ENCODE measurements at regions not wholly inside any gene's neighbourhood (a gene's known extent, or its start where the extent isn't known, plus 50 kb on each side); places are given as distances from the start of the nearest gene placed in this dataset.
"Not testable (repeated sequence)": the region's sequence is repeated elsewhere in the genome, so short reads cannot be mapped to it uniquely, and the experiment has no call there.

- Mint-ChIP-seq H3K27me3 (ENCODE audit: low read depth) (peaks cover 51% of the 10 kb centered on the region), H3K27ac (no peak overlapping the region), H3K36me3 (ENCODE audit: insufficient read depth in 2 of 2) (no peaks in the 10 kb centered on the region), H3K4me3 (no peak overlapping the region), H3K9me3 (no peaks in the 10 kb centered on the region), H3K4me1 (ENCODE audit: low read depth) (no peaks in the 10 kb centered on the region)
- no peak for ATAC-seq (replicated peaks in 1 of 2)
- no peak for DNase-seq
These were observed 182.1 kb upstream of the EXOC2 start for GRCh38 chr6:875012-875411.

- DNase-seq = no peak
- H3K27ac Mint-ChIP-seq = no peak overlapping the region
These were observed 179.7 kb upstream of the EXOC2 start for GRCh38 chr6:872570-873125.

DNA sequence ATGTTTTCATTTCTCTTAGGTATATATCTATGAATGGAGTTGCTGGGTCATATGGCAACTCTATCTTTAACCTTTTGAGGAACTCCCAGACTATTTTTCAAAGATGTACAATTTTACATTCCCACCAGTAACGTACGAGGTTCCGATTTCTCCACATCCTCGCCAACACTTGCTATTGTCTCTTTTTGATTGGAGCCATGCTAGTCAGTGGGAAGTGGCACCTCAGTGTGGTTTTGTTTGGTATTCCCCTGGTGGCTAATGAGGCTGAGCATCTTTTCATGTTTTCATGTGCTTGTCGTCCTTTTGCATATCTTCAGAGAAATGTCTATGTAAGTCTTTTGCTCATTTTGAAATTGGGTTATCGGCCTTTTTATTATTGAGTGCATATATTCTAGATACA, 178.6 kb upstream of the EXOC2 start:
- no peak for ATAC-seq (replicated peaks in 1 of 2)
- Mint-ChIP-seq H3K27me3 (ENCODE audit: low read depth) (peaks cover 52% of the 10 kb centered on the region), H3K9me3 (no peaks in the 10 kb centered on the region), H3K4me3 (no peak overlapping the region), H3K36me3 (ENCODE audit: insufficient read depth in 2 of 2) (no peaks in the 10 kb centered on the region), H3K27ac (no peak overlapping the region), H3K4me1 (ENCODE audit: low read depth) (no peaks in the 10 kb centered on the region)
- no peak for DNase-seq

More at GRCh38 chr6:872570-873125, 179.7 kb upstream of the EXOC2 start:
- Mint-ChIP-seq H3K27me3 (ENCODE audit: low read depth) (peaks cover 54% of the 10 kb centered on the region), H3K9me3 (no peaks in the 10 kb centered on the region), H3K4me3 (no peak overlapping the region), H3K36me3 (ENCODE audit: insufficient read depth in 2 of 2) (no peaks in the 10 kb centered on the region), H3K4me1 (ENCODE audit: low read depth) (no peaks in the 10 kb centered on the region)
- no peak for ATAC-seq (replicated peaks in 1 of 2)

DNA sequence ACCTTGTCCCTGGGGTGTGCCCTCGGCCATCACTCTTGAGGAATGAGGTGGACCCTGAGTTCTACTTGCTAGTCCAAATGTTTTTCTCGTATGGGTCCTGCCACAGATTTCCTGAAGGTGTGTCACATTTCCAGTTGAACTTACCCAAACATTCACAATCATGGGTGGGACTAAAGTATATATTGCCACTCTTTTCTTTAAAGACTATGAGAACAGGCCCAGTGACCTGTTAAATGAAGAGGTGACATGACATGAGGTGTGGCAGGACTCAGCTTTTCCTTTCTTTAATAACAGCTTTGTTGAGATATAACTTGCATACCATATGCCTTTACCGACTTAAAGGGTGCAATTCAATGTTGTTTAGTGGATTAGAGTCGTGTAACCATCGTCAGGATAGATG, 177.2 kb upstream of the EXOC2 start:
- H3K36me3 Mint-ChIP-seq (ENCODE audit: insufficient read depth in 2 of 2) = no peaks in the 10 kb centered on the region
- ATAC-seq (replicated peaks in 1 of 2) = no peak
- H3K9me3 Mint-ChIP-seq = no peaks in the 10 kb centered on the region
- H3K27me3 Mint-ChIP-seq (ENCODE audit: low read depth) = peaks cover 46% of the 10 kb centered on the region
- H3K27ac Mint-ChIP-seq = no peak overlapping the region
- H3K4me1 Mint-ChIP-seq (ENCODE audit: low read depth) = no peaks in the 10 kb centered on the region
- no peak overlapping the region for H3K4me3 Mint-ChIP-seq
- DNase-seq = no peak

DNA sequence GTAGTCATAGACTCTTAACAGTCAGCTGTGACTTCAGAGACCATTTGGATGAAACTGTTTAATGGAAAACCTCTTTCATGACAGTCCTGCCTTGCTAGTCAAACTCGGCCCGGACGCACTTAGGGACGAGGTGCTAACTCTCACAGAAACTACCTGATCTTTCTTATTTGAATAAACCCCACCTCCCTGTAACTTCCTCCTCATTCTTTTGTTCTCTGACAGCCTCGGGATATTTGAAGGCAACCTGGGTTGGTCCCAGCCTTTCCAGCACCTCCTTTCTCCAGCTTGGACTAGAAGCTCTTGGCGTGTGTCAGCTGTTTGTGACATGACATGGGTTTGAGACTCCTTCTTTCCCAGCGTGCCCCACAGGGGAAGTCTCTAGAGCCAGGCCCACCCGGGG, 175.3 kb upstream of the EXOC2 start:
- Mint-ChIP-seq H3K4me3 (no peak overlapping the region), H3K36me3 (ENCODE audit: insufficient read depth in 2 of 2) (no peaks in the 10 kb centered on the region), H3K27me3 (ENCODE audit: low read depth) (peaks cover 40% of the 10 kb centered on the region), H3K4me1 (ENCODE audit: low read depth) (no peaks in the 10 kb centered on the region), H3K27ac (no peak overlapping the region), H3K9me3 (no peaks in the 10 kb centered on the region)
- ATAC-seq (replicated peaks in 1 of 2) = no peak
- no peak for DNase-seq

GRCh38 chr6:867378-867777, 174.4 kb upstream of the EXOC2 start:
- H3K27me3 Mint-ChIP-seq (ENCODE audit: low read depth) = peaks cover 34% of the 10 kb centered on the region
- no peak overlapping the region for H3K27ac Mint-ChIP-seq
- H3K4me3 Mint-ChIP-seq = no peak overlapping the region
- H3K4me1 Mint-ChIP-seq (ENCODE audit: low read depth) = no peaks in the 10 kb centered on the region
- DNase-seq (no peak), ATAC-seq (replicated peaks in 1 of 2) (no peak)
- no peaks in the 10 kb centered on the region for H3K9me3 Mint-ChIP-seq
- H3K36me3 Mint-ChIP-seq (ENCODE audit: insufficient read depth in 2 of 2) = no peaks in the 10 kb centered on the region

GRCh38 chr6:866316-866715, 173.4 kb upstream of the EXOC2 start:
- no peak overlapping the region for H3K27ac Mint-ChIP-seq
- peaks cover 36% of the 10 kb centered on the region for H3K27me3 Mint-ChIP-seq (ENCODE audit: low read depth)
- ATAC-seq (replicated peaks in 1 of 2) = no peak
- H3K36me3 Mint-ChIP-seq (ENCODE audit: insufficient read depth in 2 of 2) = no peaks in the 10 kb centered on the region
- H3K4me3 Mint-ChIP-seq = no peak overlapping the region
- no peaks in the 10 kb centered on the region for H3K4me1 Mint-ChIP-seq (ENCODE audit: low read depth)
- no peak for DNase-seq
- H3K9me3 Mint-ChIP-seq = no peaks in the 10 kb centered on the region

DNA sequence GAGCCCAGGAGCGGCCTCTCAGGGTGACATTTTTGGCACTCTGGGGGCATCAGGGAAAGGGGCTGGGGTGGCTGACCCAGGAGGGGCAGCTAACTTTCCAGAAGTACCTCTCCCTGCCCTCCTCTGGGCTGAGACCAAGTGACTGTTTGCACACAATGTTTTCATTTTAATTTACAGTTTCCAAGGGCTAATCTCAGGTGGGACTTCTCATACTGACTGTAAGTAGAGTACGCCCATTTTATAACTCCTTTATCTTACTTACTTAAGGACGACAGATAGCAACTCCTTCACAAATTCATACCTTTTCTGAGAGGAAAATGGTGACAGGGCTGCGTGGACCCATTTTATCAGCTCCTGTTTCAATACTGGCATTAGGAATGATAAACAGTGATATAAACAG, 172.9 kb upstream of the EXOC2 start:
- H3K4me3 Mint-ChIP-seq = no peak overlapping the region
- no peak for ATAC-seq (replicated peaks in 1 of 2)
- H3K36me3 Mint-ChIP-seq (ENCODE audit: insufficient read depth in 2 of 2) = no peaks in the 10 kb centered on the region
- H3K27ac Mint-ChIP-seq = no peak overlapping the region
- H3K27me3 Mint-ChIP-seq (ENCODE audit: low read depth) = peaks cover 34% of the 10 kb centered on the region
- no peaks in the 10 kb centered on the region for H3K4me1 Mint-ChIP-seq (ENCODE audit: low read depth)
- DNase-seq = no peak
- no peaks in the 10 kb centered on the region for H3K9me3 Mint-ChIP-seq

- DNase-seq (no peak), ATAC-seq (replicated peaks in 1 of 2) (no peak)
- H3K27ac Mint-ChIP-seq = no peak overlapping the region
- H3K9me3 Mint-ChIP-seq = no peaks in the 10 kb centered on the region
- H3K27me3 Mint-ChIP-seq (ENCODE audit: low read depth) = peaks cover 44% of the 10 kb centered on the region
- H3K4me3 Mint-ChIP-seq = no peak overlapping the region
- no peaks in the 10 kb centered on the region for H3K4me1 Mint-ChIP-seq (ENCODE audit: low read depth)
- H3K36me3 Mint-ChIP-seq (ENCODE audit: insufficient read depth in 2 of 2) = no peaks in the 10 kb centered on the region
These were observed 170.9 kb upstream of the EXOC2 start for GRCh38 chr6:863831-864230.

DNA sequence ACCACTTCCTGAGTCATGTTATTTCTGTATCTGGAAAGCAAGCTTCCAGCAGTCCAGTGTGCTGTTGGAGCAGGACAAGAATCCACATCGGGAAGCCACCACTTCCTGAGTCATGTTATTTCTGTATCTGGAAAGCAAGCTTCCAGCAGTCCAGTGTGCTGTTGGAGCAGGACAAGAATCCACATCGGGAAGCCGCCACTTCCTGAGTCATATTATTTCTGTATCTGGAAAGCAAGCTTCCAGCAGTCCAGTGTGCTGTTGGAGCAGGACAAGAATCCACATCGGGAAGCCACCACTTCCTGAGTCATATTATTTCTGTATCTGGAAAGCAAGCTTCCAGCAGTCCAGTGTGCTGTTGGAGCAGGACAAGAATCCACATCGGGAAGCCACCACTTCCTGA, 170.2 kb upstream of the EXOC2 start:
- H3K4me1 Mint-ChIP-seq (ENCODE audit: low read depth); H3K4me3 Mint-ChIP-seq; H3K9me3 Mint-ChIP-seq; H3K36me3 Mint-ChIP-seq (ENCODE audit: insufficient read depth in 2 of 2); H3K27ac Mint-ChIP-seq; DNase-seq; ATAC-seq (replicated peaks in 1 of 2): not testable (repeated sequence)
- H3K27me3 Mint-ChIP-seq (ENCODE audit: low read depth) = peaks cover 46% of the 10 kb centered on the region

DNA sequence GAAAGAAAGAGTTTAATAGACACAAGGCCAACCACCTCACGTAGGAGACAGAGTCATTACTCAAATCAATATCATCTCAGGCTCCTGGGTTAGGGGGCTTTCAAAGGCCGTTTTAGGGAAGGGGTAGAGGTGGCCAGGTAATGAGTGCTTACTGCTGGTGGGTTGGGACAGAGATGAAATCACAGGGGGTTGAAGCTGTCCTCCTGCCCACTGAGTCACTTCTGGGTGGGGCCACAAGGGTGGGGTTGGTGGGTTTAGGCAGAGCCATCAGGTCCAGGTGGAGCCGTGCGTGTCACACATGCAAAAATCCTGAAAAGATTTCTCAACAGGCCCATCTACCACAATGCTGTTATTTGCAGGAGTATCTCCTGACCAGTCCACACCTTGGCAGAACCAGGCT, 167.0 kb upstream of the EXOC2 start:
- no peak for ATAC-seq (replicated peaks in 1 of 2)
- Mint-ChIP-seq H3K27ac (no peak overlapping the region), H3K27me3 (ENCODE audit: low read depth) (peaks cover 42% of the 10 kb centered on the region), H3K9me3 (no peaks in the 10 kb centered on the region), H3K4me1 (ENCODE audit: low read depth) (no peaks in the 10 kb centered on the region), H3K36me3 (ENCODE audit: insufficient read depth in 2 of 2) (no peaks in the 10 kb centered on the region), H3K4me3 (no peak overlapping the region)
- no peak for DNase-seq

GRCh38 chr6:854406-855118, 161.6 kb upstream of the EXOC2 start:
- DNase-seq = no peak
- Mint-ChIP-seq H3K27me3 (ENCODE audit: low read depth) (peaks cover 25% of the 10 kb centered on the region), H3K4me1 (ENCODE audit: low read depth) (no peaks in the 10 kb centered on the region), H3K36me3 (ENCODE audit: insufficient read depth in 2 of 2) (no peaks in the 10 kb centered on the region), H3K4me3 (no peak overlapping the region), H3K9me3 (peaks cover 0 to 2% of the 10 kb centered on the region in 2 donors), H3K27ac (no peak overlapping the region)
- no peak for ATAC-seq (replicated peaks in 1 of 2)

DNA sequence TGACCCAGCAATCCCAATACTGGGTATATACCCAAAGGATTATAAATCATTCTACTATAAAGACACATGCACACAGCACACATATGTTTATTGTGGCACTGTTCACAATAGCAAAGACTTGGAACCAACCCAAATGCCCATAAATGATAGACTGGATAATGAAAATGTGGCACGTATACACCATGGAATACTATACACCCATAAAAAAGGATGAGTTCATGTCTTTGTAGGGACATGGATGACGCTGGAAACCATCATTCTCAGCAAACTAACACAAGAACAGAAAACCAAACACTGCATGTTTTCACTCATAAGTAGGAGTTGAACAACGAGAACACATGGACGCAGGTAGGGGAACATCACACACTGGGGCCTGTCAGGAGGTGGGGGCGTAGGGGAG, 159.3 kb upstream of the EXOC2 start:
- H3K9me3 Mint-ChIP-seq; ATAC-seq (replicated peaks in 1 of 2); H3K4me1 Mint-ChIP-seq (ENCODE audit: low read depth); DNase-seq; H3K4me3 Mint-ChIP-seq; H3K36me3 Mint-ChIP-seq (ENCODE audit: insufficient read depth in 2 of 2); H3K27ac Mint-ChIP-seq: not testable (repeated sequence)
- peaks cover 11% of the 10 kb centered on the region for H3K27me3 Mint-ChIP-seq (ENCODE audit: low read depth)

- ATAC-seq (replicated peaks in 1 of 2) = no peak
- H3K9me3 Mint-ChIP-seq = peaks cover 0 to 2% of the 10 kb centered on the region in 2 donors
- peaks cover 11% of the 10 kb centered on the region for H3K27me3 Mint-ChIP-seq (ENCODE audit: low read depth)
- H3K4me3 Mint-ChIP-seq = no peak overlapping the region
- DNase-seq = no peak
- no peak overlapping the region for H3K27ac Mint-ChIP-seq
- no peaks in the 10 kb centered on the region for H3K4me1 Mint-ChIP-seq (ENCODE audit: low read depth)
- H3K36me3 Mint-ChIP-seq (ENCODE audit: insufficient read depth in 2 of 2) = no peaks in the 10 kb centered on the region
These were observed 156.2 kb upstream of the EXOC2 start for GRCh38 chr6:849075-849506.
